BJ (cell line): ENCODE measurements at regions not wholly inside any gene's neighbourhood (a gene's known extent, or its start where the extent isn't known, plus 50 kb on each side); places are given as distances from the start of the nearest gene placed in this dataset.

ENCODE experiments used
- CTCF ChIA-PET: fragments of 350-600 bp; formaldehyde crosslinking; extraction: SDS; loops from one replicate; lab custom pipeline; 2021; ENCODE audit warnings: antibody characterized with exemption, inconsistent platforms; lab: Yijun Ruan, JAX
- POLR2A ChIA-PET: fragments of 300-600 bp; sonication (Branson Sonifier 250); formaldehyde crosslinking; extraction: SDS; loops from one replicate; lab custom pipeline; 2021; ENCODE audit warnings: antibody characterized with exemption; lab: Charles Lee
- DNase-seq: peaks from one replicate; pipeline ENCODE4 v3.0.0-alpha.2; 2011; ENCODE audit warnings: low read depth
- H3K27me3 ChIP-seq: 2 replicates; pipeline ENCODE4 v1.6.0; 2011; ENCODE audit warnings: low read length; ENCODE audit not compliant: control insufficient read depth, insufficient read depth
- H3K36me3 ChIP-seq: 2 replicates; pipeline ENCODE4 v1.5.1; 2011; ENCODE audit warnings: low read length; ENCODE audit not compliant: control insufficient read depth, insufficient read depth
- H3K4me3 ChIP-seq: 2 replicates; pipeline ENCODE4 v1.5.1; 2011; ENCODE audit warnings: low read depth, mild to moderate bottlenecking, control low read depth, low read length
- TF ChIP-seq, protein P1 (sequence below): IDR thresholded peaks from 2 replicates; pipeline ENCODE4 v1.5.1; 2011; ENCODE audit warnings: low read depth, mild to moderate bottlenecking, control low read depth, inconsistent platforms, low read length, moderate library complexity; ENCODE audit not compliant: insufficient read depth

DNA sequence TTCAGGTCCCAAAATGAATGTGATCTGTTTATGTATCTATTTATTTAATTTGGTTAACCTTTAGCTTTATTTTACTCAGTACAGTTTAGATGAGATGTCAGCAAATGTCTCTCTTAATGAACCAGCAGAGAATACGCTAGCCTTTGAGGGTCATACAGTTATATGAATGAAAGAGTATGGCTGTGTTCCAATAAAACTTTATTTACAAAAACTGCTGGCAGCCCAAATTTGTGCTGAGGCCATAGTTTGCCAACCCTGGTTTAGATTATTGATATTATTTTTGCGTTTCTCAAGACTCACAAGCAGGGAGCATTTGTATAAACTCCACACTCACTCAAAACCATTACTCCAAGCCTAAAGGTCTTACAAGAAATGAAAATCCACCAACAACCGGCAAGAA lies 323.4 kb upstream of the NRP1 start:
- Histone ChIP-seq H3K27me3 (no peaks in the 10 kb centered on the region), H3K4me3 (no peak overlapping the region), H3K36me3 (no peaks in the 10 kb centered on the region)
- ChIA-PET CTCF (no interaction called here), POLR2A (no interaction called here)
- no peak for DNase-seq
- TF ChIP-seq, protein P1, sequence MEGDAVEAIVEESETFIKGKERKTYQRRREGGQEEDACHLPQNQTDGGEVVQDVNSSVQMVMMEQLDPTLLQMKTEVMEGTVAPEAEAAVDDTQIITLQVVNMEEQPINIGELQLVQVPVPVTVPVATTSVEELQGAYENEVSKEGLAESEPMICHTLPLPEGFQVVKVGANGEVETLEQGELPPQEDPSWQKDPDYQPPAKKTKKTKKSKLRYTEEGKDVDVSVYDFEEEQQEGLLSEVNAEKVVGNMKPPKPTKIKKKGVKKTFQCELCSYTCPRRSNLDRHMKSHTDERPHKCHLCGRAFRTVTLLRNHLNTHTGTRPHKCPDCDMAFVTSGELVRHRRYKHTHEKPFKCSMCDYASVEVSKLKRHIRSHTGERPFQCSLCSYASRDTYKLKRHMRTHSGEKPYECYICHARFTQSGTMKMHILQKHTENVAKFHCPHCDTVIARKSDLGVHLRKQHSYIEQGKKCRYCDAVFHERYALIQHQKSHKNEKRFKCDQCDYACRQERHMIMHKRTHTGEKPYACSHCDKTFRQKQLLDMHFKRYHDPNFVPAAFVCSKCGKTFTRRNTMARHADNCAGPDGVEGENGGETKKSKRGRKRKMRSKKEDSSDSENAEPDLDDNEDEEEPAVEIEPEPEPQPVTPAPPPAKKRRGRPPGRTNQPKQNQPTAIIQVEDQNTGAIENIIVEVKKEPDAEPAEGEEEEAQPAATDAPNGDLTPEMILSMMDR, result no peak

DNA sequence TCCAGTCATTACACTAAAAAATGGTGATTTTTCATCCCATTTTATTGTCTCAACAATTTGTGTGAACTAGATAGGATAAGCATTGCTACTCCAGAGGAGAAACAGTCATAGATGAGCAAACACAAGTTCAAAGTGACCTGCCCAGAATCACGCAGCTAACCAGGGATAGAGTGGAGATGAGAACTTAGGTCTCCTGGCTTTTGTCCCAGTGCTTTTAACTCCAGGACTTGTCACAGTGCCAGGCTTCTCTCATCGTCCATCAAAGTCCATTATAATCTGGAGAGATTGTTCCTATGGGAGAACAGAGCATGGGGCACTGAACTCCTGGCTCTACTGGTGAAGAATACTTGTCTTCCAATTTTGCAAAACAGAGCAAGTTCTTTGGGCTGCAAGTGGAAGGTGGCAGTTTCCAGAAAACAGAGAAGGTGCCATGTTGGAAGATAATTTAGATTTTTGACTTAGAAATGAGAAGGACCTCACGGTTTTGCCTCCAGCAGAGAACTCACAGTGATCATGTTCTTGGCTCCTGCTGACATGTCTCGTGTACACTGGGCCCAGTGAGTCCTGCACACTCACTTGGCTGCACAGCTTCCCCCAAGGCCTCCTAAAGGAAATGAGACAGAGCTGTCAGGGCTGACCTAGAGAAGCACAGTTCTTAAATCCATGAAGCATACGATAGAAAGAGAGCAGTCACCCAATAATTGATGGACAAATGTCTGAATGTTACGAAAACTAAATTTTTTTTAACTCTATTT lies 322.9 kb upstream of the NRP1 start:
- no peak for DNase-seq
- Histone ChIP-seq H3K4me3 (no peak overlapping the region), H3K27me3 (no peaks in the 10 kb centered on the region), H3K36me3 (no peaks in the 10 kb centered on the region)
- POLR2A ChIA-PET, result no interaction called here
- TF ChIP-seq, protein P1, result no peak
- CTCF ChIA-PET, result no interaction called here

DNA sequence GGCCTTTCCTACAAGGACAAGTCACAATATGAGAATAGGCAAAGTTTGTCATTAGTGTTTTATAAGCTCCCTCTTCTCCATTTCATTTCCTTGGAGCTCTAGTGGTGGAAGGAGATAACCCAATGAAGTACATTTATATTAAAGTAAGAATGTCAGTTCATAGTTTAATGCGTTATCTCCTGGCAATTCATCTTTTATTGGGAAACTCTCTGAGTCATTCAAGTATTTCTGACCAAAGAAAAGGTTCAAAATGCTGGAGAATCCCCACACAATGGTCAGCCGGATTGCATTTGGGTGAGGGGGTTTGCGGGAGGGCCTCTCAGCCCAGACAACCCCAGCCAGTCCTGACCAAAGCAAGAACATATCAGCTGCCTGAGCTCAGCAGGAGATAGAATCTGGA lies 321.5 kb upstream of the NRP1 start:
- TF ChIP-seq, protein P1, result no peak
- POLR2A ChIA-PET, result interaction anchor here (1.0 kb wide), 1 partner anchor 18 kb away, joined by 3 read pairs; no protein-coding TSS in a partner anchor
- H3K36me3 ChIP-seq, result no peaks in the 10 kb centered on the region
- no peaks in the 10 kb centered on the region for H3K27me3 ChIP-seq
- H3K4me3 ChIP-seq, result no peak overlapping the region
- no peak for DNase-seq
- CTCF ChIA-PET, result interaction anchor here (0.8 kb wide), 1 partner anchor 286 kb away, joined by 3 read pairs; no protein-coding TSS in a partner anchor

DNA sequence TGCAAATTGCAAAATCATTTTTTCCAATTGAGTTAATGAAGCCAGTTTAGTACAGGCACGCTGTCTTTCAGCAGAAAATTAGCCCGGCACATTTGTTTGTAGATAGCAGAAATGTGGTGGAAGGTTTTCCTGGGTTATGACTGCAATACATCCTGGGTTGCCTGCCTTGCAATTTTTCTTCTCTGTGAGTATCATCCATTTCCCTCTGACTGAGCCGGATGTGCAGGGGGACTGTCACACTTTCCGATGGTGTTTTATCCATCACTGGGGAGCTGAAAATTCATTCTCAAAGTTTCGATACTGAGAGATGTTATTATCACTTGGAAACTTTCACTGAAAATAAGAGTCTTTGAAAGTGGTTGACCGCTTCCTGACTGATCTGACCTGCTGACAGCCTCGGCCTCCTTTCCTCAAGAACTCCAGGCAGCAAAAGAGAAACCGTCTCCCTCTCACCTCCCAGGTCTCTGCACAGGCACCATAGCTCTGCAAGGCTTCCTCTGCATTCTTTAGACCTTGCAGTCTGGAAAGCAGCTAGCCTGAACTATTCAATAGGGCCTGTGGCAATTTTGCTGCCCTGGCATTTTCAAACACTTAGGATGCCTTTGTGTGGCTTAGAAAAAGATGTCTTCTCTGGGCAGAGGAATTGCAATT lies 320.8 kb upstream of the NRP1 start:
- CTCF ChIA-PET, result interaction anchor here (0.8 kb wide), 1 partner anchor 285 kb away, joined by 3 read pairs; no protein-coding TSS in a partner anchor
- TF ChIP-seq, protein P1, result no peak
- DNase-seq, result no peak
- POLR2A ChIA-PET, result interaction anchor here (1.0 kb wide), 1 partner anchor 18 kb away, joined by 3 read pairs; no protein-coding TSS in a partner anchor
- H3K36me3 ChIP-seq, result no peaks in the 10 kb centered on the region
- no peaks in the 10 kb centered on the region for H3K27me3 ChIP-seq
- H3K4me3 ChIP-seq, result no peak overlapping the region
